ENCODE measurements at regions not wholly inside any gene's neighbourhood (a gene's known extent, or its start where the extent isn't known, plus 50 kb on each side); places are given as distances from the start of the nearest gene placed in this dataset.

DNA sequence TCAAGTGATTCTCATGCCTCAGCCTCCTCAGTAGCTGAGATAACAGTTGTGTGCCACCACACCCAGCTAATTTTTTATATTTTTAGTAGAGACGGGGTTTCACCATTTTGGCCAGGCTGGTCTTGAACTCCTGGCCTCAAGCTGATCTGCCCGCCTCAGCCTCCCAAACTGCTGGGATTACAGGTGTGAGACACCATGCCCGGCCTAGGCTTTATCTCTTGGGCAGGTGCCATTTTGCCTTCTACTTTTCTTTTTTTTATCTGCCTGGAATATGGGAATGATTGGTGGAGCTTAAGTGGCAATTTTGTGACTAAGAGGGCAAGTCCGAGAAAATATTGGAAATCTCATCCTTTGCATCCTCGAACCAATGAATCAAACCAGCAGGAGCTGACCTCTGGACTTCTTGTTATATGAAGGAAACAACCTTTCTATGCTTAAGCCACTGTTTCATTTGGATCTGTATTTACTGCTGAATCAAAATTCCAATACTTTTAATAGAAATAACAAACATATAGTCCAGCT is 128.9 kb upstream of the ZNF217 start:
- TF ChIP-seq, protein P1, sequence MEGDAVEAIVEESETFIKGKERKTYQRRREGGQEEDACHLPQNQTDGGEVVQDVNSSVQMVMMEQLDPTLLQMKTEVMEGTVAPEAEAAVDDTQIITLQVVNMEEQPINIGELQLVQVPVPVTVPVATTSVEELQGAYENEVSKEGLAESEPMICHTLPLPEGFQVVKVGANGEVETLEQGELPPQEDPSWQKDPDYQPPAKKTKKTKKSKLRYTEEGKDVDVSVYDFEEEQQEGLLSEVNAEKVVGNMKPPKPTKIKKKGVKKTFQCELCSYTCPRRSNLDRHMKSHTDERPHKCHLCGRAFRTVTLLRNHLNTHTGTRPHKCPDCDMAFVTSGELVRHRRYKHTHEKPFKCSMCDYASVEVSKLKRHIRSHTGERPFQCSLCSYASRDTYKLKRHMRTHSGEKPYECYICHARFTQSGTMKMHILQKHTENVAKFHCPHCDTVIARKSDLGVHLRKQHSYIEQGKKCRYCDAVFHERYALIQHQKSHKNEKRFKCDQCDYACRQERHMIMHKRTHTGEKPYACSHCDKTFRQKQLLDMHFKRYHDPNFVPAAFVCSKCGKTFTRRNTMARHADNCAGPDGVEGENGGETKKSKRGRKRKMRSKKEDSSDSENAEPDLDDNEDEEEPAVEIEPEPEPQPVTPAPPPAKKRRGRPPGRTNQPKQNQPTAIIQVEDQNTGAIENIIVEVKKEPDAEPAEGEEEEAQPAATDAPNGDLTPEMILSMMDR (conservative IDR thresholded peaks at IDR 0.05; ENCODE audit: low read depth, low read length) = no peak
- TF ChIP-seq, protein P2, sequence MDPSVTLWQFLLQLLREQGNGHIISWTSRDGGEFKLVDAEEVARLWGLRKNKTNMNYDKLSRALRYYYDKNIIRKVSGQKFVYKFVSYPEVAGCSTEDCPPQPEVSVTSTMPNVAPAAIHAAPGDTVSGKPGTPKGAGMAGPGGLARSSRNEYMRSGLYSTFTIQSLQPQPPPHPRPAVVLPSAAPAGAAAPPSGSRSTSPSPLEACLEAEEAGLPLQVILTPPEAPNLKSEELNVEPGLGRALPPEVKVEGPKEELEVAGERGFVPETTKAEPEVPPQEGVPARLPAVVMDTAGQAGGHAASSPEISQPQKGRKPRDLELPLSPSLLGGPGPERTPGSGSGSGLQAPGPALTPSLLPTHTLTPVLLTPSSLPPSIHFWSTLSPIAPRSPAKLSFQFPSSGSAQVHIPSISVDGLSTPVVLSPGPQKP (IDR thresholded peaks at IDR 0.05; ENCODE audit: borderline replicate concordance, low read depth, low read length) = no peak
- TF ChIP-seq CHD1 (IDR thresholded peaks at IDR 0.05; ENCODE audit: low read depth, low read length) (no peak), RFX5 (IDR thresholded peaks at IDR 0.05; ENCODE audit: low read depth, low read length) (no peak), SMC3 (IDR thresholded peaks at IDR 0.05; ENCODE audit: low read depth, low read length) (no peak), RAD21 (IDR thresholded peaks at IDR 0.05; ENCODE audit: low read length) (no peak), POLR2A (IDR thresholded peaks at IDR 0.05; ENCODE audit: low read depth, low read length) (no peak), RCOR1 (IDR thresholded peaks at IDR 0.05; ENCODE audit: insufficient replicate concordance, low read length) (no peak), MAZ (IDR thresholded peaks at IDR 0.05; ENCODE audit: borderline replicate concordance, low read depth, low read length) (no peak), FOS (IDR thresholded peaks at IDR 0.05; ENCODE audit: low read depth, low read length) (no peak)
- TF ChIP-seq, protein P3, sequence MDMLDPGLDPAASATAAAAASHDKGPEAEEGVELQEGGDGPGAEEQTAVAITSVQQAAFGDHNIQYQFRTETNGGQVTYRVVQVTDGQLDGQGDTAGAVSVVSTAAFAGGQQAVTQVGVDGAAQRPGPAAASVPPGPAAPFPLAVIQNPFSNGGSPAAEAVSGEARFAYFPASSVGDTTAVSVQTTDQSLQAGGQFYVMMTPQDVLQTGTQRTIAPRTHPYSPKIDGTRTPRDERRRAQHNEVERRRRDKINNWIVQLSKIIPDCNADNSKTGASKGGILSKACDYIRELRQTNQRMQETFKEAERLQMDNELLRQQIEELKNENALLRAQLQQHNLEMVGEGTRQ (IDR thresholded peaks at IDR 0.05; ENCODE audit: low read depth, low read length) = no peak

All from IMR-90 (cell line).